ENCODE measurements at regions not wholly inside any gene's neighbourhood (a gene's known extent, or its start where the extent isn't known, plus 50 kb on each side); places are given as distances from the start of the nearest gene placed in this dataset.

GRCh38 chr11:134524201-134524600 is 112.2 kb upstream of the B3GAT1 start:
- FAIRE-seq (no peak), ATAC-seq (no peak), DNase-seq (ENCODE audit: extremely low read depth in 1 of 4, low spot score in 3 of 4) (no peak)
- H3K9me3 ChIP-seq (replicated peaks; ENCODE audit: control insufficient read depth, insufficient read depth, low read depth, low read length), result no peaks in the 10 kb centered on the region
- ChIA-PET CTCF (ENCODE audit: low intra/inter-chr PET ratio) (no interaction called here), POLR2A (no interaction called here)
- in situ Hi-C loops (cut with MboI), result no loop called here
- no peak overlapping the region for H2AFZ ChIP-seq (ENCODE audit: low read depth, low read length)
- WGBS (ENCODE audit: insufficient coverage, low coverage, missing lambda C conversion rate), result 47% methylated on average over 16 of the region's 25 CpGs
- H3K79me2 ChIP-seq (ENCODE audit: control insufficient read depth, insufficient read depth, low read length), result no peaks in the 10 kb centered on the region
- H4K20me1 ChIP-seq (replicated peaks; ENCODE audit: control insufficient read depth, insufficient read depth, low read length), result peaks cover 5% of the 10 kb centered on the region; the same call in 1 of the 2 replicates
- no peak overlapping the region for H3K4me2 ChIP-seq (ENCODE audit: insufficient read depth, low read length)
- no peaks in the 10 kb centered on the region for H3K9me1 ChIP-seq (ENCODE audit: control insufficient read depth, insufficient read depth, low read length)
- H3K27me3 ChIP-seq (ENCODE audit: control insufficient read depth in 2 of 2, insufficient read depth in 2 of 2, low read length in 2 of 2), result peaks cover 5 to 63% of the 10 kb centered on the region in 2 experiments; a peak in 3 of 5 replicates
- H3K36me3 ChIP-seq (ENCODE audit: control insufficient read depth, insufficient read depth, low read length), result no peaks in the 10 kb centered on the region
- no peaks in the 10 kb centered on the region for H3K4me1 ChIP-seq (replicated peaks in 1 of 2; ENCODE audit: control insufficient read depth in 2 of 2, insufficient read depth in 2 of 2, low read length in 2 of 2)
- no peak overlapping the region for H3K9ac ChIP-seq (ENCODE audit: insufficient read depth in 1 of 2, low read depth in 2 of 2, low read length in 2 of 2)
- no peak overlapping the region for H3K4me3 ChIP-seq
- TF ChIP-seq HBP1 (CRISPR knock-in tag; IDR thresholded peaks at IDR 0.05), result no peak
- no peak for TF ChIP-seq TFAP4 (CRISPR knock-in tag; IDR thresholded peaks at IDR 0.05; ENCODE audit: borderline replicate concordance)
- TF ChIP-seq RNF219 (CRISPR knock-in tag; IDR thresholded peaks at IDR 0.05), result no peak
- no peak for TF ChIP-seq ARHGAP35 (IDR thresholded peaks at IDR 0.05; ENCODE audit: partially characterized antibody)
- TF ChIP-seq ZNF133 (CRISPR knock-in tag; IDR thresholded peaks at IDR 0.05), result no peak
- no peak for TF ChIP-seq WHSC1 (IDR thresholded peaks at IDR 0.05; ENCODE audit: low read length)
- no peak for TF ChIP-seq TOE1 (IDR thresholded peaks at IDR 0.05; ENCODE audit: borderline replicate concordance)
- no peak for TF ChIP-seq TOE1 (CRISPR knock-in tag; IDR thresholded peaks at IDR 0.05; ENCODE audit: borderline replicate concordance, low read depth)
- no peak for TF ChIP-seq ZNF583 (CRISPR knock-in tag; IDR thresholded peaks at IDR 0.05)
- no peak for TF ChIP-seq ZNF436 (CRISPR knock-in tag; IDR thresholded peaks at IDR 0.05)
- TF ChIP-seq ZNF512 (tag; IDR thresholded peaks at IDR 0.05), result no peak
- no peak for TF ChIP-seq MAX (CRISPR knock-in tag; IDR thresholded peaks at IDR 0.05)
- BruUV-seq (replicated peaks), result no TSS peak
- intact Hi-C loops (cut with micrococcal nuclease), result no loop called here
- no peak overlapping the region for H3K27ac ChIP-seq (ENCODE audit: extremely low read depth, low read depth, low read length)
